ENCODE measurements at regions not wholly inside any gene's neighbourhood (a gene's known extent, or its start where the extent isn't known, plus 50 kb on each side); places are given as distances from the start of the nearest gene placed in this dataset.
"Not testable (repeated sequence)": the region's sequence is repeated elsewhere in the genome, so short reads cannot be mapped to it uniquely, and the experiment has no call there.

- no peak for DNase-seq (ENCODE audit: low read depth, low spot score)
These were observed 139.3 kb downstream of the MID1IP1 start for GRCh38 chrX:38940547-38940946.

- no peak for DNase-seq (ENCODE audit: low read depth, low spot score)
These were observed 140.4 kb downstream of the MID1IP1 start for GRCh38 chrX:38941675-38942074.

- no peak for DNase-seq (ENCODE audit: low read depth, low spot score)
These were observed 141.9 kb downstream of the MID1IP1 start for GRCh38 chrX:38943120-38943519.

GRCh38 chrX:38948046-38948445, 146.8 kb downstream of the MID1IP1 start:
- no peak for DNase-seq (ENCODE audit: low read depth, low spot score)

GRCh38 chrX:38954520-38954919, 153.3 kb downstream of the MID1IP1 start:
- DNase-seq (ENCODE audit: low read depth, low spot score): no peak

- no peak for DNase-seq (ENCODE audit: low read depth, low spot score)
These were observed 158.5 kb downstream of the MID1IP1 start for GRCh38 chrX:38959736-38960135.

- peak; percentile 1 for DNase-seq (ENCODE audit: low read depth, low spot score)
These were observed 158.9 kb downstream of the MID1IP1 start for GRCh38 chrX:38960137-38960536.

- no peak for DNase-seq (ENCODE audit: low read depth, low spot score)
These were observed 160.7 kb downstream of the MID1IP1 start for GRCh38 chrX:38961936-38962335.

GRCh38 chrX:38963244-38963643, 162.0 kb downstream of the MID1IP1 start:
- DNase-seq (ENCODE audit: low read depth, low spot score): not testable (repeated sequence)

GRCh38 chrX:38965888-38966287, 164.6 kb downstream of the MID1IP1 start:
- DNase-seq (ENCODE audit: low read depth, low spot score): no peak

- DNase-seq (ENCODE audit: low read depth, low spot score): no peak
These were observed 167.3 kb downstream of the MID1IP1 start for GRCh38 chrX:38968344-38969216.

- DNase-seq (ENCODE audit: low read depth, low spot score): no peak
These were observed 168.8 kb downstream of the MID1IP1 start for GRCh38 chrX:38970074-38970473.

- DNase-seq (ENCODE audit: low read depth, low spot score): no peak
These were observed 169.6 kb downstream of the MID1IP1 start for GRCh38 chrX:38970845-38971244.

- no peak for DNase-seq (ENCODE audit: low read depth, low spot score)
These were observed 172.1 kb downstream of the MID1IP1 start for GRCh38 chrX:38973322-38973721.

GRCh38 chrX:38974542-38974941, 173.3 kb downstream of the MID1IP1 start:
- no peak for DNase-seq (ENCODE audit: low read depth, low spot score)

GRCh38 chrX:38975368-38975942, 174.2 kb downstream of the MID1IP1 start:
- no peak for DNase-seq (ENCODE audit: low read depth, low spot score)

GRCh38 chrX:38982370-38982769, 181.1 kb downstream of the MID1IP1 start:
- no peak for DNase-seq (ENCODE audit: low read depth, low spot score)

GRCh38 chrX:38982843-38983242, 181.6 kb downstream of the MID1IP1 start:
- DNase-seq (ENCODE audit: low read depth, low spot score): no peak

GRCh38 chrX:38985375-38985774, 184.1 kb downstream of the MID1IP1 start:
- DNase-seq (ENCODE audit: low read depth, low spot score): no peak

GRCh38 chrX:38985945-38986344, 184.7 kb downstream of the MID1IP1 start:
- DNase-seq (ENCODE audit: low read depth, low spot score): no peak

GRCh38 chrX:38986586-38986985, 185.3 kb downstream of the MID1IP1 start:
- no peak for DNase-seq (ENCODE audit: low read depth, low spot score)

GRCh38 chrX:38987198-38987651, 186.0 kb downstream of the MID1IP1 start:
- DNase-seq (ENCODE audit: low read depth, low spot score): no peak

- DNase-seq (ENCODE audit: low read depth, low spot score): no peak
These were observed 187.0 kb downstream of the MID1IP1 start for GRCh38 chrX:38988301-38988700.

Data from brain pericyte (primary cell).